HG03159 (cell line): ENCODE measurements at regions not wholly inside any gene's neighbourhood (a gene's known extent, or its start where the extent isn't known, plus 50 kb on each side); places are given as distances from the start of the nearest gene placed in this dataset.
"Not testable (repeated sequence)": the region's sequence is repeated elsewhere in the genome, so short reads cannot be mapped to it uniquely, and the experiment has no call there.

ENCODE experiments used
- ATAC-seq: cut with Tn5 transposase; IDR thresholded peaks from one replicate; pipeline ENCODE4 v1.9.1; 2021; ENCODE audit warnings: mild to moderate bottlenecking, moderate library complexity; ENCODE audit not compliant: unreplicated experiment

- ATAC-seq: no peak
Observed at GRCh38 chr18:33820517-33821371, 242.7 kb downstream of the ASXL3 start.

- ATAC-seq: not testable (repeated sequence)
Observed at GRCh38 chr18:33819692-33820343, 241.8 kb downstream of the ASXL3 start.

- no peak for ATAC-seq
Observed at GRCh38 chr18:33818145-33818544, 240.1 kb downstream of the ASXL3 start.

GRCh38 chr18:33817096-33817495, 239.1 kb downstream of the ASXL3 start:
- ATAC-seq: no peak

DNA sequence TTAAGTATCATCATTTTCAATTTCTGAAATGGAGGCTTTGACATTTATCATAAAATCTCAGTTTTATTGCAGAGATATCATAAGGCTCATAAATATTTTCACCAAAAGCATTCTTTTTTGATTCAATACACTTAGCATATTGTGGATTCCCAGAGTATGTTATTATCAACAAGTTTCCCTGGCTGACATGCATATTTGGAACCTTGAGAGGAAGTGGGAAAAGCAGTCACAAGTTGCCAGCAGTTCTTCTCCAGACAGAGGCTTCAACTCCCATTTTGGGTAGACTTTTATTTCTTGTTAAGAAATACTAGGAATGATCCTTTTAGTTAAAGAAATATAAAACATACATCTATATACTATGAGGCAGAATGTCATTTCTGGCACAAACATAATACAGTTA, 236.5 kb downstream of the ASXL3 start:
- ATAC-seq: no peak

DNA sequence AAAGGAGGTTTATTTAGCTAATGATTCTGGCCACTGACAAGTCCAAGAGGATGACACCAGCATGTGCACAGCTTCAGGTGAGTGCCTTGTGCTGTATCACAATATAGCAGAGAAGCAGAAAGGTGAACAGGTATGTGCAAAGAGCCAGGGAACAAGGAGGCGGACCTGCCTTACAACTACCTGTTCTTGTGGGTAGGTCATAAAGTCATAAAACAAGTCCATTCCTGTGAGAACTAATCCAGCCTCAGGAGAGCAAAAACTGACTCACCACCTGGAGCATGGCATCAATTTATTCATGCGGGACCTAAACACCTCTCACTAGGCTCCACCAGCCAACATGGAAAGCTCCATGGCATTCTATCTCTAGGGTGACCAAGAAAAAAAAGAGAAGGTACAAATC, 234.2 kb downstream of the ASXL3 start:
- no peak for ATAC-seq

- ATAC-seq: no peak
Observed at GRCh38 chr18:33805592-33805991, 227.6 kb downstream of the ASXL3 start.

DNA sequence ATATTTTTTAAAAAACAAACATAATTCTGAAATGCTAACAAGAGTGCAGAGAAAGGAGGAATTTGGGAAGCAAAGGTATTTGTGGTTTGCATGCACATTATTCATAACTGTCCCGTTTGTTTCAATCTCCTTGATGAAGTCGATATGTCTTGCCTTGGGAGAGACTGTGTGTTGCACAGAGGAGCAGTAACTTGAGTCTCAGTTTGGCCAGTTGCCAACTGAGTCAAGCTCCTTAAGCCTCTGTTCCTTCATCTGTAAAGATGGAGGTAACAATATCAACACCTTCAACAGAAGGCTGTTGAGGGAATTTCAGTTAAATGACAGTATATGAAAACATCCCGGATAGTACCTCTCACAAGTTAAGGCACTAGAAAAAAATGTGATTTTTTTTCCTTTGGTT, 226.2 kb downstream of the ASXL3 start:
- no peak for ATAC-seq

GRCh38 chr18:33803636-33804035, 225.6 kb downstream of the ASXL3 start:
- no peak for ATAC-seq

GRCh38 chr18:33802955-33803354, 224.9 kb downstream of the ASXL3 start:
- ATAC-seq: no peak
